PC-9 (cell line): ENCODE measurements at regions not wholly inside any gene's neighbourhood (a gene's known extent, or its start where the extent isn't known, plus 50 kb on each side); places are given as distances from the start of the nearest gene placed in this dataset.

Experiments used
- BruUV-seq: library from RNA; stranded (reverse); fragments of 400-500 nt; replicated peaks from 2 replicates; lab custom pipeline; 2021; lab: Mats Ljungman, UMichigan
- CTCF ChIA-PET: fragments of 300-600 bp; sonication (Branson Sonifier 250); formaldehyde crosslinking; loops from one replicate; lab custom pipeline; 2022; ENCODE audit warnings: antibody characterized with exemption; lab: Charles Lee
- POLR2A ChIA-PET: fragments of 300-600 bp; sonication (Branson Sonifier 250); formaldehyde crosslinking; loops from one replicate; lab custom pipeline; 2022; ENCODE audit warnings: antibody characterized with exemption; ENCODE audit not compliant: unreplicated experiment; lab: Charles Lee
- DNase-seq, 2 experiments: peaks; one replicate each; pipeline versions ENCODE4 v3.0.0 to v3.0.0-alpha.2; 2015 to 2022; ENCODE audit warnings: mixed read lengths in 1 of 2
- H2AFZ ChIP-seq: fragments of 200-600 bp; sonication (generic); 2 replicates; pipeline ENCODE4 v1.8.1; 2017; ENCODE audit warnings: antibody characterized with exemption
- H3F3A ChIP-seq: fragments of 200-600 bp; sonication (generic); 2 replicates; pipeline ENCODE4 v1.8.1; 2017; ENCODE audit warnings: antibody characterized with exemption, mild to moderate bottlenecking, low read depth; ENCODE audit not compliant: insufficient read depth
- H3K27ac ChIP-seq: fragments of 200-600 bp; sonication (generic); 2 replicates; pipeline ENCODE4 v1.6.1; 2016; ENCODE audit warnings: mixed run types
- H3K27me3 ChIP-seq: fragments of 200-600 bp; sonication (generic); 2 replicates; pipeline ENCODE4 v1.6.1; 2016; ENCODE audit warnings: low read depth, mixed run types; ENCODE audit not compliant: insufficient read depth
- H3K36me3 ChIP-seq: fragments of 200-600 bp; sonication (generic); 2 replicates; pipeline ENCODE4 v1.6.1; 2016; ENCODE audit warnings: low read depth, mixed run types
- H3K4me1 ChIP-seq: fragments of 200-600 bp; sonication (generic); replicated peaks from 2 replicates; pipeline ENCODE4 v1.6.1; 2016; ENCODE audit warnings: mixed run types; ENCODE audit not compliant: insufficient read depth
- H3K4me2 ChIP-seq: fragments of 200-600 bp; sonication (generic); 2 replicates; pipeline ENCODE4 v1.6.1; 2017; ENCODE audit warnings: mixed run types
- H3K4me3 ChIP-seq: fragments of 200-600 bp; sonication (generic); 2 replicates; pipeline ENCODE4 v1.6.1; 2016; ENCODE audit warnings: mixed run types
- H3K79me2 ChIP-seq: fragments of 200-600 bp; sonication (generic); 2 replicates; pipeline ENCODE4 v1.6.1; 2017; ENCODE audit warnings: low read depth, mixed run types
- H3K9me2 ChIP-seq: fragments of 200-600 bp; sonication (generic); 2 replicates; pipeline ENCODE4 v1.8.1; 2017; ENCODE audit warnings: mild to moderate bottlenecking; ENCODE audit not compliant: insufficient read depth
- H3K9me3 ChIP-seq: fragments of 200-600 bp; sonication (generic); 2 replicates; pipeline ENCODE4 v1.8.1; 2016; ENCODE audit warnings: low read depth; ENCODE audit not compliant: insufficient read depth
- H4K20me1 ChIP-seq: fragments of 200-600 bp; sonication (generic); 2 replicates; pipeline ENCODE4 v1.8.1; 2017; ENCODE audit not compliant: insufficient read depth
- EZH2 ChIP-seq: fragments of 200-600 bp; sonication (generic); IDR thresholded peaks from 2 replicates; pipeline ENCODE4 v1.8.0; 2017; ENCODE audit warnings: antibody characterized with exemption, low read depth
- intact Hi-C: fragments of 100-400 bp; cut with micrococcal nuclease; formaldehyde crosslinking; loops from one replicate; pipeline ENCODE4 v1.10.0; 2022; ENCODE audit not compliant: unreplicated experiment
- TF ChIP-seq, protein P1 (sequence below): fragments of 200-600 bp; sonication (generic); conservative IDR thresholded peaks from 2 replicates; pipeline ENCODE4 v1.6.1; 2017; ENCODE audit warnings: mixed run types, antibody characterized with exemption, mild to moderate bottlenecking, moderate library complexity

DNA sequence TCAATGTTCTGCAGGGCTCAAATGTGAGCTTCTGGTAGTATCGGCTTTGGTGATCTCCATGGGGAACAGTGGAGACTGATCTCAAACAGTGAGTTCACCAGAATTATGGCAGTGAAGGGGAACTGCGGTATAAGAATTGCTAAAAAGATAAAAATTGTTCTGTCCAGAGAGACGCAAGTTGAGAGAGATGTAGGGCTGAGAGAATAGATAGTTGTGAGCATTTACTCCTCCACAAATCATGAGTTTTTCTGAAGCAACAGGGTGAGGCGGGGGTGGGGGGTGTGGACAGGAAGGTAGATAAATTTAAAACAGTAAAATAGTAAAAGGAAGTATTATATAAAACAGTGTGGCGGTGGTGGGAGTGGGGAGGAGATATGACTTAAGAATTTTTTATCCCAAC, 98.6 kb upstream of the NEDD9 start:
- Histone ChIP-seq H3K4me2 (no peak overlapping the region), H3K4me1 (no peaks in the 10 kb centered on the region), H3K9me2 (no peaks in the 10 kb centered on the region), H3F3A (no peaks in the 10 kb centered on the region), H2AFZ (no peak overlapping the region), H3K36me3 (no peaks in the 10 kb centered on the region), H3K9me3 (no peaks in the 10 kb centered on the region), H4K20me1 (no peaks in the 10 kb centered on the region), H3K27ac (no peak overlapping the region), H3K79me2 (no peaks in the 10 kb centered on the region), H3K27me3 (no peaks in the 10 kb centered on the region), H3K4me3 (no peak overlapping the region)
- no peak for DNase-seq
- ChIA-PET CTCF (no interaction called here), POLR2A (interaction anchor here (0.5 kb wide), 1 partner anchor 99 kb away, joined by 5 read pairs; no protein-coding TSS in a partner anchor)
- intact Hi-C loops: no loop called here
- no peak for TF ChIP-seq EZH2
- TF ChIP-seq, protein P1, sequence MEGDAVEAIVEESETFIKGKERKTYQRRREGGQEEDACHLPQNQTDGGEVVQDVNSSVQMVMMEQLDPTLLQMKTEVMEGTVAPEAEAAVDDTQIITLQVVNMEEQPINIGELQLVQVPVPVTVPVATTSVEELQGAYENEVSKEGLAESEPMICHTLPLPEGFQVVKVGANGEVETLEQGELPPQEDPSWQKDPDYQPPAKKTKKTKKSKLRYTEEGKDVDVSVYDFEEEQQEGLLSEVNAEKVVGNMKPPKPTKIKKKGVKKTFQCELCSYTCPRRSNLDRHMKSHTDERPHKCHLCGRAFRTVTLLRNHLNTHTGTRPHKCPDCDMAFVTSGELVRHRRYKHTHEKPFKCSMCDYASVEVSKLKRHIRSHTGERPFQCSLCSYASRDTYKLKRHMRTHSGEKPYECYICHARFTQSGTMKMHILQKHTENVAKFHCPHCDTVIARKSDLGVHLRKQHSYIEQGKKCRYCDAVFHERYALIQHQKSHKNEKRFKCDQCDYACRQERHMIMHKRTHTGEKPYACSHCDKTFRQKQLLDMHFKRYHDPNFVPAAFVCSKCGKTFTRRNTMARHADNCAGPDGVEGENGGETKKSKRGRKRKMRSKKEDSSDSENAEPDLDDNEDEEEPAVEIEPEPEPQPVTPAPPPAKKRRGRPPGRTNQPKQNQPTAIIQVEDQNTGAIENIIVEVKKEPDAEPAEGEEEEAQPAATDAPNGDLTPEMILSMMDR: no peak
- no TSS peak for BruUV-seq

DNA sequence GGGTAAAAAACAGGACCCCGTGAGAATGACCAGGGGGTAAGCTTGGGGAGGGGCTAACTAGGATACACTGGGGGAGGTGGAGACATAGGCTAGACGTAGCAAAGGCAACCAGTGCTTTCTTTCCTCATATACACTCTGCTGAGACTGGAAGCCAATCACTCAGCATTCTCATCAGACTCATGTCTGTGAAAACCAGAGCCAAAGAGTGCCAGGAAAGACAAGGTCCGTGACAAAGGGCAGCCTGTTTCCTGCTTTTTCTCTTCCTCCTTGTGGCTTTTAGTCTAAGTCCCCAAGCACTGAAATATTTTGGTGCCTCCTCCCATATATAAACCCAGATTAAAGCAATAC, 97.9 kb upstream of the NEDD9 start:
- Histone ChIP-seq H3K9me3 (no peaks in the 10 kb centered on the region), H3K4me1 (no peaks in the 10 kb centered on the region), H3K27me3 (no peaks in the 10 kb centered on the region), H3K4me3 (no peak overlapping the region), H3K9me2 (no peaks in the 10 kb centered on the region), H3K36me3 (no peaks in the 10 kb centered on the region), H3K27ac (no peak overlapping the region), H4K20me1 (no peaks in the 10 kb centered on the region), H3K79me2 (no peaks in the 10 kb centered on the region), H2AFZ (no peak overlapping the region), H3F3A (no peaks in the 10 kb centered on the region), H3K4me2 (no peak overlapping the region)
- ChIA-PET POLR2A (no interaction called here), CTCF (no interaction called here)
- no TSS peak for BruUV-seq
- TF ChIP-seq, protein P1: no peak
- TF ChIP-seq EZH2: no peak
- no peak for DNase-seq
- intact Hi-C loops: no loop called here

- no peak for DNase-seq
- Histone ChIP-seq H3K4me3 (no peak overlapping the region), H3K27me3 (no peaks in the 10 kb centered on the region), H3K9me3 (no peaks in the 10 kb centered on the region), H3K27ac (no peak overlapping the region), H4K20me1 (no peaks in the 10 kb centered on the region), H3K79me2 (no peaks in the 10 kb centered on the region), H2AFZ (no peak overlapping the region), H3F3A (no peaks in the 10 kb centered on the region), H3K4me2 (no peak overlapping the region), H3K9me2 (no peaks in the 10 kb centered on the region), H3K4me1 (no peaks in the 10 kb centered on the region), H3K36me3 (no peaks in the 10 kb centered on the region)
- no TSS peak for BruUV-seq
- CTCF ChIA-PET: no interaction called here
- intact Hi-C loops: no loop called here
- POLR2A ChIA-PET: interaction anchor here (0.6 kb wide), 1 partner anchor 99 kb away, joined by 8 read pairs; no protein-coding TSS in a partner anchor
- TF ChIP-seq, protein P1: no peak
- no peak for TF ChIP-seq EZH2
Measured at GRCh38 chr6:11329726-11330412, 97.4 kb upstream of the NEDD9 start.
